Activated CD4-positive, CD25-positive, alpha-beta regulatory T cell (primary cell): ENCODE measurements at regions not wholly inside any gene's neighbourhood (a gene's known extent, or its start where the extent isn't known, plus 50 kb on each side); places are given as distances from the start of the nearest gene placed in this dataset.
"Not testable (repeated sequence)": the region's sequence is repeated elsewhere in the genome, so short reads cannot be mapped to it uniquely, and the experiment has no call there.

Source experiments
- DNase-seq, 4 experiments: peaks; one replicate each; lab custom pipeline; 2025; lab: John Stamatoyannopoulos, UW

- DNase-seq: no peak
Observed at GRCh38 chr9:104326912-104327311, 177.2 kb upstream of the OR13F1 start.

GRCh38 chr9:104329245-104329644, 174.8 kb upstream of the OR13F1 start:
- no peak for DNase-seq

- DNase-seq: no peak
Observed at GRCh38 chr9:104330841-104331240, 173.2 kb upstream of the OR13F1 start.

- DNase-seq: no peak
Observed at GRCh38 chr9:104334549-104334948, 169.5 kb upstream of the OR13F1 start.

GRCh38 chr9:104339692-104340091, 164.4 kb upstream of the OR13F1 start:
- DNase-seq: no peak

GRCh38 chr9:104342552-104342951, 161.5 kb upstream of the OR13F1 start:
- DNase-seq: no peak

- DNase-seq: no peak
Observed at GRCh38 chr9:104345061-104345460, 159.0 kb upstream of the OR13F1 start.

GRCh38 chr9:104350541-104350940, 153.5 kb upstream of the OR13F1 start:
- no peak for DNase-seq

GRCh38 chr9:104351726-104352125, 152.3 kb upstream of the OR13F1 start:
- DNase-seq: no peak

GRCh38 chr9:104361207-104361606, 142.9 kb upstream of the OR13F1 start:
- DNase-seq: no peak

- no peak for DNase-seq
Observed at GRCh38 chr9:104362912-104363472, 141.1 kb upstream of the OR13F1 start.

GRCh38 chr9:104367507-104367906, 136.6 kb upstream of the OR13F1 start:
- no peak for DNase-seq

GRCh38 chr9:104368318-104368717, 135.7 kb upstream of the OR13F1 start:
- DNase-seq: not testable (repeated sequence)

- DNase-seq: no peak
Observed at GRCh38 chr9:104374711-104375110, 129.4 kb upstream of the OR13F1 start.

- no peak for DNase-seq
Observed at GRCh38 chr9:104386013-104386412, 118.0 kb upstream of the OR13F1 start.

GRCh38 chr9:104386425-104387069, 117.5 kb upstream of the OR13F1 start:
- no peak for DNase-seq

- DNase-seq: no peak
Observed at GRCh38 chr9:104388071-104388470, 116.0 kb upstream of the OR13F1 start.

- no peak for DNase-seq
Observed at GRCh38 chr9:104389341-104389740, 114.7 kb upstream of the OR13F1 start.

- DNase-seq: not testable (repeated sequence)
Observed at GRCh38 chr9:104394901-104395300, 109.2 kb upstream of the OR13F1 start.

GRCh38 chr9:104412238-104412637, 91.8 kb upstream of the OR13F1 start:
- no peak for DNase-seq

- no peak for DNase-seq
Observed at GRCh38 chr9:104416470-104416869, 87.6 kb upstream of the OR13F1 start.

- no peak for DNase-seq
Observed at GRCh38 chr9:104417296-104417695, 86.8 kb upstream of the OR13F1 start.

- DNase-seq: no peak
Observed at GRCh38 chr9:104429031-104429546, 75.0 kb upstream of the OR13F1 start.

- no peak for DNase-seq
Observed at GRCh38 chr9:104435059-104435458, 69.0 kb upstream of the OR13F1 start.
